Neural cell (in vitro differentiated cells): ENCODE measurements at regions not wholly inside any gene's neighbourhood (a gene's known extent, or its start where the extent isn't known, plus 50 kb on each side); places are given as distances from the start of the nearest gene placed in this dataset.

Experiments
- EP300 ChIP-seq: fragments of 450-650 bp; conservative IDR thresholded peaks from 2 replicates; pipeline ENCODE4 v1.6.1; 2014; ENCODE audit warnings: antibody characterized with exemption, mild to moderate bottlenecking, moderate library complexity; ENCODE audit not compliant: poor library complexity, severe bottlenecking
- EZH2 ChIP-seq: fragments of 200-600, 300-800 bp; shearing (Covaris generic), sonication (generic); IDR thresholded peaks from 2 replicates; pipeline ENCODE4 v1.6.1; 2014; ENCODE audit warnings: antibody characterized with exemption, low read length, borderline replicate concordance, mild to moderate bottlenecking; ENCODE audit not compliant: insufficient read depth, poor library complexity, severe bottlenecking
- MXI1 ChIP-seq: fragments of 450-650 bp; conservative IDR thresholded peaks from 2 replicates; pipeline ENCODE4 v1.6.1; 2014; ENCODE audit warnings: antibody characterized with exemption, mild to moderate bottlenecking; ENCODE audit not compliant: poor library complexity, severe bottlenecking
- POLR2AphosphoS5 ChIP-seq: IDR thresholded peaks from 2 replicates; pipeline ENCODE4 v1.6.1; 2012
- RAD21 ChIP-seq: fragments of 450-650 bp; conservative IDR thresholded peaks from 2 replicates; pipeline ENCODE4 v1.6.1; 2014; ENCODE audit warnings: antibody characterized with exemption, mild to moderate bottlenecking, moderate library complexity
- REST ChIP-seq: IDR thresholded peaks from 2 replicates; pipeline ENCODE4 v1.6.1; 2012; ENCODE audit warnings: borderline replicate concordance
- SMC3 ChIP-seq: fragments of 450-650 bp; conservative IDR thresholded peaks from 2 replicates; pipeline ENCODE4 v1.6.1; 2014; ENCODE audit warnings: antibody characterized with exemption, mild to moderate bottlenecking, moderate library complexity; ENCODE audit not compliant: poor library complexity
- TAF1 ChIP-seq: IDR thresholded peaks from 2 replicates; pipeline ENCODE4 v1.6.1; 2012; ENCODE audit warnings: low read depth
- TF ChIP-seq, protein P1 (sequence below): fragments of 450-650 bp; IDR thresholded peaks from 2 replicates; pipeline ENCODE4 v1.5.1; 2014; ENCODE audit warnings: antibody characterized with exemption, mild to moderate bottlenecking, moderate library complexity; ENCODE audit not compliant: poor library complexity, severe bottlenecking

DNA sequence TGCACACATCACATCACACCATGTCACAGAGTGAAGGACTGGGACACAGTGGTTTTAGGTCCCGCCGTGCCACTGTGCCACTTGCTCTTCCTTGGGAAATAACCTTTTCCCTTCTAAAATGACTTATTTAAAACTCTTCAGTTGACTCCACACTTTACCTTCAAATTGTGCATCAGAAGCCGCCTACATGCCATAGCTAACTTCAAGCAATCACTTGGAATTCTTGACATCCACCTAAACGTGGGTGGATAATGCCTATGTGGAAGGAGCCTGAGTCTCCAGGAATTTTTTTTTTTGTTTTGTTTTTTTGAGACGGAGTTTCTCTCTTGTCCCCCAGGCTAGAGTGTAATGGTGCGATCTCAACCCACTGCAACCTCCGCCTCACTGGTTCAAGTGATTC, 777.4 kb upstream of the TENM3 start:
- no peak for TF ChIP-seq POLR2AphosphoS5
- TF ChIP-seq REST = no peak
- TF ChIP-seq, protein P1, sequence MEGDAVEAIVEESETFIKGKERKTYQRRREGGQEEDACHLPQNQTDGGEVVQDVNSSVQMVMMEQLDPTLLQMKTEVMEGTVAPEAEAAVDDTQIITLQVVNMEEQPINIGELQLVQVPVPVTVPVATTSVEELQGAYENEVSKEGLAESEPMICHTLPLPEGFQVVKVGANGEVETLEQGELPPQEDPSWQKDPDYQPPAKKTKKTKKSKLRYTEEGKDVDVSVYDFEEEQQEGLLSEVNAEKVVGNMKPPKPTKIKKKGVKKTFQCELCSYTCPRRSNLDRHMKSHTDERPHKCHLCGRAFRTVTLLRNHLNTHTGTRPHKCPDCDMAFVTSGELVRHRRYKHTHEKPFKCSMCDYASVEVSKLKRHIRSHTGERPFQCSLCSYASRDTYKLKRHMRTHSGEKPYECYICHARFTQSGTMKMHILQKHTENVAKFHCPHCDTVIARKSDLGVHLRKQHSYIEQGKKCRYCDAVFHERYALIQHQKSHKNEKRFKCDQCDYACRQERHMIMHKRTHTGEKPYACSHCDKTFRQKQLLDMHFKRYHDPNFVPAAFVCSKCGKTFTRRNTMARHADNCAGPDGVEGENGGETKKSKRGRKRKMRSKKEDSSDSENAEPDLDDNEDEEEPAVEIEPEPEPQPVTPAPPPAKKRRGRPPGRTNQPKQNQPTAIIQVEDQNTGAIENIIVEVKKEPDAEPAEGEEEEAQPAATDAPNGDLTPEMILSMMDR = no peak
- TF ChIP-seq EZH2 = no peak
- TF ChIP-seq RAD21 = no peak
- no peak for TF ChIP-seq EP300
- TF ChIP-seq SMC3 = no peak
- no peak for TF ChIP-seq TAF1
- no peak for TF ChIP-seq MXI1
